SK-N-SH (cell line): ENCODE measurements at regions not wholly inside any gene's neighbourhood (a gene's known extent, or its start where the extent isn't known, plus 50 kb on each side); places are given as distances from the start of the nearest gene placed in this dataset.

Experiments used
- CTCF ChIP-seq: fragments of 200-600 bp; sonication (generic); IDR thresholded peaks from 2 replicates; pipeline ENCODE4 v1.6.1; 2017; ENCODE audit warnings: antibody characterized with exemption, mild to moderate bottlenecking, moderate library complexity
- EP300 ChIP-seq, 2 experiments: IDR thresholded peaks; 2 replicates each; pipeline versions ENCODE4 v1.4.0 to v1.6.1; 2012; ENCODE audit warnings: borderline replicate concordance in 1 of 2, low read depth in 1 of 2, low read length in 1 of 2
- EZH2phosphoT487 ChIP-seq: fragments of 200-600 bp; sonication (generic); IDR thresholded peaks from 2 replicates; pipeline ENCODE4 v1.6.1; 2017; ENCODE audit warnings: low read depth, mixed run types, mild to moderate bottlenecking, antibody characterized with exemption, moderate library complexity, borderline replicate concordance
- MAX ChIP-seq: IDR thresholded peaks from 2 replicates; pipeline ENCODE4 v1.4.0; 2012; ENCODE audit warnings: low read depth
- RAD21 ChIP-seq: IDR thresholded peaks from 2 replicates; pipeline ENCODE4 v1.6.1; 2012; ENCODE audit warnings: mild to moderate bottlenecking, low read length
- TAF1 ChIP-seq: IDR thresholded peaks from 2 replicates; pipeline ENCODE4 v1.6.1; 2012; ENCODE audit warnings: low read depth, mild to moderate bottlenecking, low read length, moderate library complexity, borderline replicate concordance
- USF2 ChIP-seq: fragments of 150-350 bp; IDR thresholded peaks from 2 replicates; pipeline ENCODE4 v1.6.1; 2017; ENCODE audit warnings: antibody characterized with exemption, low read length, low read depth, borderline replicate concordance

GRCh38 chr22:49535126-49535525 lies 292.5 kb downstream of the BRD1 start:
- TF ChIP-seq RAD21 = no peak
- no peak for TF ChIP-seq USF2
- TF ChIP-seq CTCF = no peak
- no peak for TF ChIP-seq MAX
- no peak for TF ChIP-seq TAF1
- TF ChIP-seq EZH2phosphoT487 = no peak
- no peak for TF ChIP-seq EP300 (IDR thresholded peaks at IDR 0.05; ENCODE audit: borderline replicate concordance in 1 of 2, low read depth in 1 of 2, low read length in 1 of 2)
